ENCODE measurements at regions not wholly inside any gene's neighbourhood (a gene's known extent, or its start where the extent isn't known, plus 50 kb on each side); places are given as distances from the start of the nearest gene placed in this dataset.

GRCh38 chr2:221267773-221268425, 304.2 kb downstream of the EPHA4 start:
- DNase-seq (ENCODE audit: low read depth in 2 of 2): no peak

GRCh38 chr2:221268631-221269030, 303.5 kb downstream of the EPHA4 start:
- no peak for DNase-seq (ENCODE audit: low read depth in 2 of 2)

GRCh38 chr2:221270806-221271205, 301.3 kb downstream of the EPHA4 start:
- no peak for DNase-seq (ENCODE audit: low read depth in 2 of 2)

DNA sequence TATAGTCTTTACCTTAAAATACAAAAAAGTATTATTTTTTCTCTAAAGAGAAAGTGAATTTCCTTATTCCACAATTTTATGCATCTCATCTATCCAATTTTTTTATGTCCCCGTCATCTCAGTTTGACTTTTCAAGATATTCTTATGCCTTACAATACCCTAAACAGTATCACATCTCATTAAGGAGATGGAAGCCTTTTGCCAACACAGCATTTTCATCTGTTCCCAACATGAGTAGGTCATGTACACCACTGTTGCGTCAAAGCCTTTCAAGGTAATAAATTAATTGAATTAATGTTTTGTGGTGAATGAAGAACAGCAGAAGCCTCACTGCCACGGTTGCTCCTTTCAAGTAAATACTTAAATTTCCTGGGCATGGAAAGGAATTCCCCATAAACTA, 299.4 kb downstream of the EPHA4 start:
- no peak for DNase-seq (ENCODE audit: low read depth in 2 of 2)

DNA sequence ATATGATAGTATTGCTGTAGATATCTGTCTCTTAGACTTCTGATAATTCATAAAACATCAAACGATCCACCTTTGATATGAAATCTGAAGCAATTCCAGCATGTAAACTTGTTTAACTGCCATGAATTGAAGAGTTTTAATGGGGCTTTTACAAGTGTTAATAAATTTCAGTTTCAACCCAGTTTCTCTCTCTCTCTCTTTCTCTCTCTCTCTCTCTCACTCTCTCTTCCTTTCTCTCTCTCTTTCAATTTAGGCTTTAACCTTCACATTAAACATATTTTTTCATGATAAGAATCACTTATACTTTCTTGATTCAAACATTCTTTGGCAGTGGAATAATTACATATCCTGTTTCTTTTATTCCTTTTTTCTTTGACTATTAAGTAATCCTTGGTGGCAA, 296.1 kb downstream of the EPHA4 start:
- no peak for DNase-seq (ENCODE audit: low read depth in 2 of 2)

GRCh38 chr2:221276601-221277000, 295.5 kb downstream of the EPHA4 start:
- no peak for DNase-seq (ENCODE audit: low read depth in 2 of 2)

GRCh38 chr2:221282386-221282785, 289.7 kb downstream of the EPHA4 start:
- no peak for DNase-seq (ENCODE audit: low read depth in 2 of 2)

- no peak for DNase-seq (ENCODE audit: low read depth in 2 of 2)
These were observed 288.1 kb downstream of the EPHA4 start for GRCh38 chr2:221283896-221284545.

DNA sequence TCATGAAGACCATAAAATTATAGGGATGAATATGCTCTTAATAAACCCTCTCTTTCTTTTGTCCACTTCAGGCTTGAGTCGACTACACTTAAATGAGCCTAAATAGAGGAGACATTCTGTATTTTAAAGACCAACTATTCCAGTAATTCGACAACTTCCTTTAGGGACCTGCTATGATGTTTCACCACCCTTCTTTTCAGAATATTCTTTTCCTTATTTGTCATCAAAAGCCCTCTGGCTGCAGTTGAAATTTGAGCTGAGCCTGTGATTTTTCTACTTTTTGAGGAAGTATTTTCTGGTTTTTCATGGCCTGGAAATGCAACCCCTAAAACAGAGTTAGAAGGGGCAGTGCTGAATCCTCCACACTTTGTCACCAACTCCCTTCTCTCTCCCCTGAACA, 287.0 kb downstream of the EPHA4 start:
- DNase-seq (ENCODE audit: low read depth in 2 of 2): no peak

- no peak for DNase-seq (ENCODE audit: low read depth in 2 of 2)
These were observed 285.7 kb downstream of the EPHA4 start for GRCh38 chr2:221286406-221286805.

GRCh38 chr2:221289389-221289788, 282.7 kb downstream of the EPHA4 start:
- no peak for DNase-seq (ENCODE audit: low read depth in 2 of 2)

DNA sequence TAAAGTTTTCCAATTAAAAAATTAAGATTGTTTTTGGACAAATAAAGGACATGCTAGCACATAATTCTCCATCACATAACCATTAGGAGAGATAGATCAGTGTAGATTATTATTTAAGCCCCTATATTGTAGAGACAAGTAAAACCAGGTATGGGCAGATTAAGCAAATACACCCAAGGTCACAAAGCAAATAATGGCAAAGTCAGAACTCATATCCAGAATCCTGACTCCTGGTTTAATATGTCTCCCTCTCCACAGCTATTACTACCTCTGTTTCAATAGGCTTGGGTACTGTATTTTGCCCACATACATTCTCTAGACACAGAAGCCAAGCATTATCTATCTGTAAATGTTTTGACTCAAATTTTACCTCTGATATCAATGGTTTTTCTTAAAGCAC, 282.3 kb downstream of the EPHA4 start:
- DNase-seq (ENCODE audit: low read depth in 2 of 2): no peak

DNA sequence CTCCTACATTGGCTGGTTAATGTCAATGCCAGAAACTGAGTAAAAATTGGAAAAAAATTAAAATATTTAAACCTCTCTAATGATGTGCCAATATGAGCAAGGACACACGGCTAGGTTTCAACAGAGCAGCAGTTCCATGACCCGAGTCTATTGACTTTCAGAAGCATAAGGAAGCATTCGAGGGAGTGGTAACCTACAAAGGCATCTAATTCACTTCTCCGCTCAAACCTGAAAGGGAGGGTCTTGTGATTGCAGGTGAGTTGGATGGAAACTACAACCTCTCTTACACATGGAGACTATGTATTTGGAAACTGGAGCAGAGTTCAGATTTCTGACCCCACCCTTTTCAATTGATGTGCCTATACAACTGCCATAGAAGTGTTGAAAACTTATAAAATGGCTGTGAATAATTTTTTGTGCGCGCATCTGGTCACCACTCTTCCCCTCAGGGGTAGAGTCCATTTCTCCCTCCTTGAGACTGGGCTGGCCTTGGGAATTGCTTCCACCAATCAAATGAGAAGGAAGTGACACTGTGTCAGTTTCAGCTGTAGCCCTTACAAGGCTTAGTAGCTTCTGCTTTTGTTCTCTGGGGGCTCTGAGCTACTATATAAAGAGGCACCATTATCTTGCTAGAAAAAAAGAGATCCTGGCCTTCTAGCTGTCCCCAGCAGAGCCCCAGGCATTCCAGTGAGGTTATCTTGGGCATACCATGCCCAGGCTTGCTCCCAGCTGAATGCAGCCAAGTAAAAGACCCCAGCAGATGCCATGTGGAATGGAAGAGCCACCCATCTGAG, 278.0 kb downstream of the EPHA4 start:
- DNase-seq (ENCODE audit: low read depth in 2 of 2): no peak

GRCh38 chr2:221304916-221305315, 267.2 kb downstream of the EPHA4 start:
- no peak for DNase-seq (ENCODE audit: low read depth in 2 of 2)

- no peak for DNase-seq (ENCODE audit: low read depth in 2 of 2)
These were observed 263.5 kb downstream of the EPHA4 start for GRCh38 chr2:221308507-221309066.

DNA sequence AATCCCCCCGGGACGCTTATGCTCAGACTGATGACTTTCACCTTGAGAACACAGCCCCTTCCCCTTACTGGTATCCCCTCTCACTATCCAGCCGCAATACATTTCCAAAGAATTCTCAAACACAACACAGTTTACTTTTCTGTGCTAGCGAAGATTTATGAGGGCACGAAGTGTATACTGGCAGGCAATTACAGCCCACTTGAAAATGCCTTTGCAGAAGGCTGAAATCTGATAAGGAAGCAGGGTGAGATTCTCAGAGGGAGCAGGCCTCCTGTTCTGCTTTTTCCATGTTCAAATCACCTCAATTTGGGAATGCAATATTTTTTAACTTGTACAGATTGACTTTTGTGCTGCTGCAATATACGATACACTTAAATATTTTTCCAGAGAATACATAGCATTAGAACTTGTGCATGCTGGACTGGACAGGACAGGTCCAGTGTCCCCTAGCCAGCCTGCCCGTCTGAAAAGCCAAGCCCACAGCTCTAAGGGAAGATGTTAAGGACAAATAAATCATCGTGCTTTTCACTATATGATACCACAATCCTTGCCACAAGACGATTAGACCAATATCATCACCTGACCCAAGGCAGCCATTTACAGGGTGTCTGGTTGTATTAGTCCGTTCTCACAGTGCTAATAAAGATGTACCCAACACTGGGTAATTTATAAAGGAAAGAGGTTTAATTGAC, 262.1 kb downstream of the EPHA4 start:
- no peak for DNase-seq (ENCODE audit: low read depth in 2 of 2)

- no peak for DNase-seq (ENCODE audit: low read depth in 2 of 2)
These were observed 261.4 kb downstream of the EPHA4 start for GRCh38 chr2:221310730-221311129.

- no peak for DNase-seq (ENCODE audit: low read depth in 2 of 2)
These were observed 259.5 kb downstream of the EPHA4 start for GRCh38 chr2:221312634-221313033.

DNA sequence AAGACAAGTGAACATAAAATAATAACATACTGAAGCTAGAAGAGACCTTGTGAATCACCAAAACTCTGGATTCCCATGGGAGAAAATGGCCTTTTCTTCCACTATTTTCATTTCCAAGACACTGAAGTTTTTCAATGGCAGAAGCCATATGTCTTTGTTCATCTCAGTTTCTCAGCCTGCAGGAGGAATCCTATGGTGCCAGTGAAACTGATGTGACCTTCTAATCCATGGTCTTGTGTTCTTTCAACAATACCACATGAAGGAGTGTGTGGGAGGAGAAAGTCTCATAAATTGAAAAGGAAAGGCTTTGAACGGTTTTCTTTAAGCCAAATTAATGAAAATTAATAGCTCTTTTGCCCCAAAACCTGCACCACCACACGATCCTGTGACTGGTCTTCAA, 257.3 kb downstream of the EPHA4 start:
- no peak for DNase-seq (ENCODE audit: low read depth in 2 of 2)

DNA sequence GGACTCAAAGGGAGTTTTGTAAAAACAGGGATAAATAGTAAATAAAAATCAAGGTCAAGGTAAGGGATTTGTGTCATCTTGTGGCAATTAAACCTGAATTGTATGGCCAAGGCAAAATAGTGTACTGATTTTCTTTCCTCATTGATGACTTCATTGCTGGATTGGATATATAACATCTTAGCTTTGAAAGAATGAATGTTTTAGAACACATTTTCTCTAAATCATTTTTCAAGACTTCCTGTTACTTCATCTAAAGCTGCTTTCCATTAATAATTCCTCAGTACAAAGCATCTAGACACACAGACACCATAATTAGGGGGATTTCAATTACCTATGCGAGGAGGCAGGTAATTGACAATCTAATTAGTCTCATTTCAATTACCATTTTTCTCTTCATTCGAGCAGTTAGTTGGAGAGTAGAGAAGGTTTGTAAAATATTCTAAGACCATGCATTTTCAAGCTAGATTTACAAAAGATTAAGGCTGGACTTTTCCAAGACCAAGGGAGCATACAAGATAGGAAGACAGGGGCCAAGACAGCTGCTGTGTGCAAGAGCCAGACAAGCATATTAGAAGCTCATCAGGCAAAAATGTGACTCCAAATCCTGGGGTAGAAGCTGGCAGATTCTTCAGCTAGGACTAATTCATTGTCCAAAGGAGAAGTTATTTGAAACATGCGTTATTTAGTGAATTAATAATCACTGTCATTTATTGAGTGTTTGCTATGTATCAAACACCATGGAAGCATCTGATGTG, 253.6 kb downstream of the EPHA4 start:
- DNase-seq (ENCODE audit: low read depth in 2 of 2): no peak

DNA sequence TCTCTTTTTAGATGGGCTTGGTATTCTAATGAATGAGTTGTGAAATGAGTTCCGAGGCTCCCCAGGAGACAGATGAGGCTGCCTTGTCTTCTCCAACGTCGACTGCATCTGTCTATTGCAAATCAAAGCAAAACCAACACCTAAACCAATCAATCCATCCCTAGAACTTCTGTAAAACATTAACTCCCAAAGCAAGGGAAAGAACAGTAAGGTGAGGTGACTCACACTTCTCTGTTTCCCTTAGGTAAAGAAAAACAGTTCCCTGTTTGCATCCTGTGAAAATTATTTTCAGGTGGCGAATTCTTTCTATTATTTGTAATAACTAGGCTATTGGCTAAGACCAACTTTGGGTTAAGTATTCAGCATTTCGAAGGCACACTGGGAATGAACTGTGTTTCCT, 249.4 kb downstream of the EPHA4 start:
- DNase-seq (ENCODE audit: low read depth in 2 of 2): no peak
